HepG2 (cell line): ENCODE measurements at regions not wholly inside any gene's neighbourhood (a gene's known extent, or its start where the extent isn't known, plus 50 kb on each side); places are given as distances from the start of the nearest gene placed in this dataset.

Experiments used
- ATAC-seq: fragments of 200-7000 bp; cut with Tn5 transposase; 3 replicates; pipeline ENCODE4 v1.9.1; 2020; ENCODE audit warnings: mild to moderate bottlenecking, moderate library complexity
- BruUV-seq: library from RNA; stranded (reverse); fragments of 400-500 nt; replicated peaks from 2 replicates; lab custom pipeline; 2021; lab: Mats Ljungman, UMichigan
- CTCF ChIA-PET: fragments of 300-600 bp; formaldehyde crosslinking; extraction: SDS; loops from one replicate; lab custom pipeline; 2021; ENCODE audit warnings: low total read pairs, inconsistent platforms, low intra/inter-chr PET ratio; lab: Yijun Ruan, JAX
- POLR2A ChIA-PET: fragments of 350-600 bp; sonication (Branson Sonifier 250); formaldehyde crosslinking; loops from one replicate; lab custom pipeline; 2020; ENCODE audit warnings: antibody characterized with exemption, inconsistent platforms; lab: Yijun Ruan, JAX
- DNase-seq: peaks from one replicate; pipeline ENCODE4 v3.0.0-alpha.2; 2015; ENCODE audit warnings: low spot score
- FAIRE-seq: peaks from 3 replicates; lab custom pipeline; 2011; peaks lifted over from hg19 to GRCh38; lab: Jason Lieb, UNC
- H2AFZ ChIP-seq: one replicate; pipeline ENCODE4 v1.6.1; 2011; ENCODE audit warnings: low read length, inconsistent platforms
- H3K27ac ChIP-seq: fragments of 300-600 bp; 3 replicates; pipeline ENCODE4 v1.8.0; 2011; ENCODE audit warnings: mixed run types, mild to moderate bottlenecking, mixed read lengths, low read length, inconsistent platforms; ENCODE audit not compliant: insufficient read depth; ENCODE audit errors: extremely low read length
- H3K27me3 ChIP-seq, 2 experiments: fragments of 200-600 bp in 1 of 2; 2 replicates in 1 of 2; 3 replicates in 1 of 2; pipeline versions ENCODE4 v1.6.0 to v1.8.0; 2011; ENCODE audit warnings: low read length in 2 of 2, mild to moderate bottlenecking in 2 of 2, moderate library complexity in 2 of 2, inconsistent platforms in 1 of 2; ENCODE audit not compliant: insufficient read depth in 2 of 2, control insufficient read depth in 1 of 2
- H3K36me3 ChIP-seq, 2 experiments: fragments of 200-600 bp in 1 of 2; replicated peaks in 1 of 2; 2 replicates in 1 of 2; 3 replicates in 1 of 2; pipeline versions ENCODE4 v1.5.1 to v1.8.0; 2011; ENCODE audit warnings: low read length in 2 of 2, inconsistent platforms in 1 of 2; ENCODE audit not compliant: insufficient read depth in 2 of 2, control insufficient read depth in 1 of 2
- H3K4me1 ChIP-seq: 2 replicates; pipeline ENCODE4 v1.5.1; 2012; ENCODE audit warnings: low read length, inconsistent platforms; ENCODE audit not compliant: insufficient read depth
- H3K4me2 ChIP-seq: 2 replicates; pipeline ENCODE4 v1.6.0; 2011; ENCODE audit warnings: low read depth, low read length, inconsistent platforms
- H3K4me3 ChIP-seq, 3 experiments: fragments of 200-600 bp in 1 of 3; sonication (generic), shearing (Covaris generic) in 1 of 3; replicated peaks in 1 of 3; 2 replicates each; pipeline ENCODE4 v1.5.1; 2011 to 2016; ENCODE audit warnings: low read length in 3 of 3, inconsistent platforms in 2 of 3, low read depth in 2 of 3, mild to moderate bottlenecking in 2 of 3, control low read depth in 1 of 3, mixed read lengths in 1 of 3; ENCODE audit not compliant: insufficient read depth in 1 of 3
- H3K79me2 ChIP-seq: one replicate; pipeline ENCODE4 v1.6.1; 2011; ENCODE audit warnings: low read length, inconsistent platforms; ENCODE audit not compliant: insufficient read depth
- H3K9ac ChIP-seq: 2 replicates; pipeline ENCODE4 v1.6.0; 2011; ENCODE audit warnings: mild to moderate bottlenecking, low read depth, low read length, inconsistent platforms; ENCODE audit not compliant: insufficient read depth
- H3K9me3 ChIP-seq: 2 replicates; pipeline ENCODE4 v1.5.1; 2012; ENCODE audit warnings: mild to moderate bottlenecking, low read length
- H4K20me1 ChIP-seq: 2 replicates; pipeline ENCODE4 v1.6.0; 2011; ENCODE audit warnings: inconsistent platforms, mild to moderate bottlenecking, low read length, moderate library complexity; ENCODE audit not compliant: insufficient read depth
- ATRX ChIP-seq: sonication (generic); formaldehyde crosslinking; IDR thresholded peaks from 2 replicates; pipeline ENCODE4 v1.4.0; 2020; ENCODE audit warnings: missing genetic modification reagents, borderline replicate concordance
- BCL3 ChIP-seq: sonication (generic); formaldehyde crosslinking; IDR thresholded peaks from 2 replicates; pipeline ENCODE4 v1.5.1; 2020; ENCODE audit warnings: mild to moderate bottlenecking, missing genetic modification reagents, moderate library complexity
- BORCS8-MEF2B ChIP-seq: sonication (generic); formaldehyde crosslinking; IDR thresholded peaks from 2 replicates; pipeline ENCODE4 v1.8.0; 2022; ENCODE audit warnings: mild to moderate bottlenecking, missing genetic modification reagents
- BRD4 ChIP-seq: sonication (generic); formaldehyde crosslinking; IDR thresholded peaks from 2 replicates; pipeline ENCODE4 v1.4.0; 2020; ENCODE audit warnings: missing genetic modification reagents
- CBFB ChIP-seq: sonication (generic); formaldehyde crosslinking; IDR thresholded peaks from 2 replicates; pipeline ENCODE4 v1.4.0; 2020; ENCODE audit warnings: missing genetic modification reagents
- DDIT3 ChIP-seq: sonication (generic); formaldehyde crosslinking; IDR thresholded peaks from 2 replicates; pipeline ENCODE4 v1.4.0; 2020; ENCODE audit warnings: mild to moderate bottlenecking, missing genetic modification reagents
- FOSL2 ChIP-seq: sonication (generic); formaldehyde crosslinking; IDR thresholded peaks from 2 replicates; pipeline ENCODE4 v1.4.0; 2020; ENCODE audit warnings: missing genetic modification reagents
- FOXA1 ChIP-seq, 2 experiments: fragments of 450-650 bp in 1 of 2; sonication (generic) in 1 of 2; formaldehyde crosslinking in 1 of 2; IDR thresholded peaks; 2 replicates each; pipeline versions ENCODE4 v1.4.0 to v1.6.1; 2016 to 2020; ENCODE audit warnings: missing genetic modification reagents in 1 of 2
- KMT2A ChIP-seq: sonication (generic); formaldehyde crosslinking; IDR thresholded peaks from 2 replicates; pipeline ENCODE4 v1.4.0; 2020; ENCODE audit warnings: missing genetic modification reagents
- MEIS2 ChIP-seq: sonication (generic); formaldehyde crosslinking; IDR thresholded peaks from 2 replicates; pipeline ENCODE4 v1.9.0; 2021; ENCODE audit warnings: mild to moderate bottlenecking, missing genetic modification reagents
- NFYB ChIP-seq: sonication (generic); formaldehyde crosslinking; IDR thresholded peaks from 2 replicates; pipeline ENCODE4 v1.4.0; 2020; ENCODE audit warnings: missing genetic modification reagents
- SRSF4 ChIP-seq: fragments of 200-400 bp; formaldehyde crosslinking; IDR thresholded peaks from one replicate; pipeline ENCODE4 v1.6.1; 2018; ENCODE audit warnings: mild to moderate bottlenecking, low read depth, low read length, moderate library complexity; ENCODE audit not compliant: poor library complexity, severe bottlenecking
- TBX2 ChIP-seq: sonication (generic); formaldehyde crosslinking; IDR thresholded peaks from 2 replicates; pipeline ENCODE4 v1.5.0; 2020; ENCODE audit warnings: missing genetic modification reagents, mild to moderate bottlenecking, borderline replicate concordance
- ZBED4 ChIP-seq: sonication (generic); formaldehyde crosslinking; IDR thresholded peaks from 2 replicates; pipeline ENCODE4 v1.4.0; 2020; ENCODE audit warnings: missing genetic modification reagents, borderline replicate concordance
- ZBTB37 ChIP-seq: sonication (generic); formaldehyde crosslinking; IDR thresholded peaks from 2 replicates; pipeline ENCODE4 v1.4.0; 2020; ENCODE audit warnings: mild to moderate bottlenecking, missing genetic modification reagents
- ZNF180 ChIP-seq: sonication (generic); formaldehyde crosslinking; IDR thresholded peaks from 2 replicates; pipeline ENCODE4 v1.4.0; 2020; ENCODE audit warnings: low read depth, missing genetic modification reagents, borderline replicate concordance
- ZNF235 ChIP-seq: sonication (generic); formaldehyde crosslinking; IDR thresholded peaks from 2 replicates; pipeline ENCODE4 v1.8.1; 2023; ENCODE audit warnings: mild to moderate bottlenecking, missing genetic modification reagents, borderline replicate concordance
- ZNF24 ChIP-seq: fragments of 450-650 bp; IDR thresholded peaks from 2 replicates; pipeline ENCODE4 v1.6.1; 2017; ENCODE audit warnings: antibody characterized with exemption, mild to moderate bottlenecking
- ZNF562 ChIP-seq: sonication (generic); formaldehyde crosslinking; IDR thresholded peaks from 2 replicates; pipeline ENCODE4 v1.8.0; 2022; ENCODE audit warnings: missing genetic modification reagents, borderline replicate concordance
- WGBS: methylation state at CpG from one replicate; pipeline ENCODE4 v1.1.6; 2017; ENCODE audit warnings: low lambda C conversion rate; 5-methylcytosine and 5-hydroxymethylcytosine counted together
- in situ Hi-C: cut with HindIII; loops from 2 replicates; pipeline ENCODE4 v1.10.0; 2017; ENCODE audit warnings: low pct_unique_long_range_greater_than_20kb; ENCODE audit not compliant: extremely low pct_ligation_motif_present
- intact Hi-C: fragments of 100-400 bp; cut with micrococcal nuclease; formaldehyde crosslinking; loops from one replicate; pipeline ENCODE4 v1.10.0; 2022; ENCODE audit not compliant: unreplicated experiment

GRCh38 chr3:153089620-153090019 is 72.4 kb upstream of the RAP2B start (continued):
- TF ChIP-seq BORCS8-MEF2B (CRISPR knock-in tag) (no peak), ZNF180 (CRISPR knock-in tag) (no peak), FOXA1 (IDR thresholded peaks at IDR 0.05) (no peak), FOXA1 (CRISPR knock-in tag; IDR thresholded peaks at IDR 0.05) (no peak), KMT2A (no peak)

- H3K4me3 ChIP-seq: no peak overlapping the region
- no peaks in the 10 kb centered on the region for H3K9me3 ChIP-seq
- no peak for ATAC-seq
- WGBS: 0% methylated on average over 1 of the region's 1 CpG
- H3K79me2 ChIP-seq: no peaks in the 10 kb centered on the region
- no peak overlapping the region for H3K4me2 ChIP-seq
- H3K4me1 ChIP-seq: no peaks in the 10 kb centered on the region
- in situ Hi-C loops: no loop called here
- intact Hi-C loops: no loop called here
- no peak for DNase-seq
- no peak overlapping the region for H3K9ac ChIP-seq
- BruUV-seq: no TSS peak
- no peaks in the 10 kb centered on the region for H4K20me1 ChIP-seq
- peaks cover 0 to 8% of the 10 kb centered on the region in 2 experiments; a peak in 1 of 5 replicates for H3K27me3 ChIP-seq
- ChIA-PET CTCF (no interaction called here), POLR2A (no interaction called here)
- no peak overlapping the region for H3K27ac ChIP-seq
- H3K36me3 ChIP-seq: no peaks in the 10 kb centered on the region
- no peak overlapping the region for H2AFZ ChIP-seq
- no peak for FAIRE-seq
- TF ChIP-seq MEIS2 (CRISPR knock-in tag) (no peak), ZNF235 (CRISPR knock-in tag) (no peak), SRSF4 (no peak), ZNF24 (no peak), ZBTB37 (CRISPR knock-in tag) (no peak), ZNF562 (no peak), BCL3 (CRISPR knock-in tag) (no peak), ATRX (CRISPR knock-in tag) (no peak), TBX2 (CRISPR knock-in tag) (no peak), DDIT3 (CRISPR knock-in tag) (no peak), ZBED4 (CRISPR knock-in tag) (no peak), CBFB (CRISPR knock-in tag) (no peak), BRD4 (no peak), NFYB (CRISPR knock-in tag) (no peak), FOSL2 (CRISPR knock-in tag) (no peak)
Measured at GRCh38 chr3:153090973-153091372, 71.1 kb upstream of the RAP2B start.
